GM18502 (cell line): ENCODE measurements at regions not wholly inside any gene's neighbourhood (a gene's known extent, or its start where the extent isn't known, plus 50 kb on each side); places are given as distances from the start of the nearest gene placed in this dataset.

ENCODE experiments used
- ATAC-seq: cut with Tn5 transposase; IDR thresholded peaks from one replicate; pipeline ENCODE4 v1.9.1; 2021; ENCODE audit warnings: mild to moderate bottlenecking; ENCODE audit not compliant: unreplicated experiment, poor library complexity

GRCh38 chr11:32005786-32006416 is 85.0 kb upstream of the RCN1 start:
- ATAC-seq = no peak

DNA sequence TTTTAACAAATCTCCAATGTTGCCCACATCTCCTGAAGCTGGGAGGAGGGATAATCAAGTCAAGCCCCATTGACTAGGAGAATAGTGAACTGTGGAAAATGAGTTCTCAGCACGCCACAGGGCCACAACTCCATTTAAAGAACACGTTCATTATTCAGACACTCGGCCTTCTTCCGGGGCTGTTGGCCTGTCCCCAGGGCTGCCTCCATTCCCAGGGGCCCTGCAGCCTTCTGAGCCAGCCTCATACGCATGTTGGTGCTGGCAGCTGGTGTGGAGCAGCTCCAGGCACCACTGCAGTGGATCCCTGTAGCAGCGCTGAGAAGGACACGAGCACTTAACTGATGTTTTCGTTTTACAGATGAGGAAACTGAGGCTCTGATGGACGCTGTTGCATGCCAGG is 87.5 kb upstream of the RCN1 start:
- no peak for ATAC-seq

- no peak for ATAC-seq
Observed at GRCh38 chr11:32002311-32002710, 88.6 kb upstream of the RCN1 start.

GRCh38 chr11:31997955-31998354 is 92.9 kb upstream of the RCN1 start:
- no peak for ATAC-seq

GRCh38 chr11:31996159-31996881 is 94.6 kb upstream of the RCN1 start:
- ATAC-seq = peak; percentile 2

GRCh38 chr11:31995525-31996094 is 95.3 kb upstream of the RCN1 start:
- peak; percentile 94 for ATAC-seq

DNA sequence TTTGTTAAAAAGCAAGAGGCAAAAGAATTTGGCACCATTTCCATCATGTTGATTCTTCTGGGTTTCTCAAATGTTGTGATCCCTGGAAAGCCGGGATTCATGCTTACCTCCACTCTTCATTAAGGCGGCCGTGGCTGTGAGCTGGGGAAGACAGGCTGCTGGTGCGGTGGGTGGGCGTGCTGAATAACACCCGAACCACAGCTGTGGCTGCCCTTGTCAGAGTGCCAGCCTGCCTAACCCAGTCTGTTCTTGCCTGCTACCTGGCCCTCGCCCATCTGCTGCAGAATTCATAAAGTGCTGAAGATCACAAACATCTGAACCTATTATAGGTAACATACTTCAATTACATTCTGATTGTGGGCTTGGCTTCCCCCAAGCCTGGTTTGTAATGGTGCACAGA is 95.8 kb upstream of the RCN1 start:
- no peak for ATAC-seq

GRCh38 chr11:31987118-31988005 is 103.5 kb upstream of the RCN1 start:
- no peak for ATAC-seq

- ATAC-seq = no peak
Observed at GRCh38 chr11:31986201-31986889, 104.5 kb upstream of the RCN1 start.

DNA sequence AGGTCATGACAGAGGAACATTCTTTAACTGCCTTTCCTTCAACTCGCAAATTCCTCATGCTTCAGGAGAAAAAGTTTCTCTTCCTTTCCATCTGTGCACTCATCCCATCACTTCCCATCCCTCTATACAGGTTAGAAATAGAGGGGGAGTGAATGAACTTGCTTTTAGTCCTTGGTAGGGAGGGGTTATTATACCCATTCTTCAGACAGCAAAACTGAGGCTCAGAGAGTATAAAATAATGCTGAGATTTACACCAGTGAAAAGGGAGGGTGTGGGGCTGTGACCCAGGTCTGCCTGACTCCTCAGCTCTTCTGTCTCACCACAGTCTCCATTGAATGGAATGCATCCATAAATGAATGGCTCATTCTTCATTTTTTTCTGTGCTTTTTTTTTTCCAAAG is 109.4 kb upstream of the RCN1 start:
- no peak for ATAC-seq

DNA sequence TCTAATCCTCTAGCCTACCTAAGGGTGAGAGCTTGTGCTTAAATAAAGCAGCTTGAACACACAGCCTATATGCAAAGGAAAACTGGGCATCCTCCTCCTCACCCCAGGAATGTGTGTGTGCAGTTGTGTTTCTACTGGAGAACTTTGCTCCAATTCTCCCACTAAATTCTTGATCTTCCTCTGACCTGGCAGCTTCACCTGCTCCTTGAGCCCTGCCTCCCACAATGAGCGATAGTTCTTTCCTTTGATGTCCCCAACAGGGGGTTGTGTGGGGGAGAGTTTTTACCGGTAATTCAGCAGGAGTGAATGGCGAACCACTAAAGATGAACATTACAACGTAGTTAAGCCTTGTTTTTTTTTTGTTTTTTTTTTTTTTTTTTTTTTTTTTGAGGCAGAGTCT is 113.5 kb upstream of the RCN1 start:
- ATAC-seq = no peak

DNA sequence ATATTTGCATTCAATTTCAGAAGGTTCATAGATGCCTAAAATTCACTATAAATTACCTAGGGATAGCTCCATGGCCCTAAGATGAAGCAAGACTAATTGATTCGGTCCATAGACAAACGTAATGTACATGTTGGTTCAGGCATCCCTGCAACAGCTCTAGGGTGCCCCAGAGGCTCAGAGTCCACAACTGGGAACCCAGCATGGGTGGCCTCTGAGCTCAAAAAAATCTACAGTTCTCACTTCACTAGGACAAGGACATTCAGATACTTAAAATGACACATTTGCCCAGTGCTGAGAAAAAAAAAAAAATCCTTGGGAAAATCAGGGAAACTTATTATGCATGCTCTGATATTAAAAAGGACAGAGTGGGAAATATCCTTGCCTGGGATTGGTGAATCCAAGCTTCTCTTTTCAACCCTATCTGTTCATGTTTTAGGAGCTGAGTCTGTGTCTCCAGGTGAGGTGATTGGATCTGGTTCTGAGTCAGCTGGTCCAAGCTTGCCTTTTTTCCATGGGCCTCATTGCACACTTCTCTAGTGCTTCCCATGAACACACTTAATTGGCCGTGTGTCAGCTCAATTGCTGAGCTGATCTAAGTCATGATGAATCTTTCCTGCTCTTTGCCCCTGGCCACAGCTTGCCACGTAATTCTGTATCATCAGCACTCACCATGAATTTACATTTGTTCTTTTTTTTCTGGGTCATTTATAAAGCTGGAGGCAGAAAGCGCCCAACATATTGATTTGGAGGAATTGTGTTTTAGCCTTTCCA is 116.3 kb upstream of the RCN1 start:
- no peak for ATAC-seq

- ATAC-seq = no peak
Observed at GRCh38 chr11:31973172-31973571, 117.7 kb upstream of the RCN1 start.

DNA sequence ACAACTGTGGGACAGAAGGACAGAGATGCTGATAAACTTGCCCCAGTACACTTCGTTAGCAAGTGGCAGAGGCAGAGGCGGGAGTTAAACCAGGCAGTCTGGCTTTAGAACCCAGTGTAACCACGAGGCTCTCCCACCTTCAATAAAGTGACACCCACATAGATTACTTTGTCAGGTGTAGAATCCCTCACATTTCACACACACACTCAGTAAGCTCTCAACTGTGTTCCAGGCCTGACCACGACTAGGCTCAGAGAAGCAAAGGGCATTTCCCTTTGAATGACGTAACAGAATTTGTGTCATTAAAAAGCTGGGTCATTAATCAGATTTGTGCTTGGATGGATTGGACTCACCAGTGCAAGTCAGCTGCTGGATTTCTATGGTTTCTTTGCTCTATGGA is 118.3 kb upstream of the RCN1 start:
- no peak for ATAC-seq

DNA sequence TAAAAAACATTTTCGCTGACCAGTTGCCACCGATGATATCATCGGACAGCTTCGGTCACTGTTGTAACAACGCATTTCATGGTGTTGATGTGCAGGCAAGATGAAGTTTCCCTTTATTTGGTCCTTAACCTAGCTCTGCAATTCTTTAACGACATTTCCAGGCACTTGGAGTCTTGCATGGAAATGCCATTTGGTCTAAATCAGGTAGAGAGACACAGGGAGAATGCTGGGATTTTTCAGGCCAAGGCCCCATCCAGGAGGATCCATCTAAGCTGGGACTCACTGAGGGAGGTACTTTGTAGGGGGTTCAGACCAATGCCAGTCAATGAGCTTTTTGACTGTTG is 121.5 kb upstream of the RCN1 start:
- no peak for ATAC-seq

- no peak for ATAC-seq
Observed at GRCh38 chr11:31968461-31969358, 122.2 kb upstream of the RCN1 start.

GRCh38 chr11:31967404-31968130 is 123.3 kb upstream of the RCN1 start:
- no peak for ATAC-seq

DNA sequence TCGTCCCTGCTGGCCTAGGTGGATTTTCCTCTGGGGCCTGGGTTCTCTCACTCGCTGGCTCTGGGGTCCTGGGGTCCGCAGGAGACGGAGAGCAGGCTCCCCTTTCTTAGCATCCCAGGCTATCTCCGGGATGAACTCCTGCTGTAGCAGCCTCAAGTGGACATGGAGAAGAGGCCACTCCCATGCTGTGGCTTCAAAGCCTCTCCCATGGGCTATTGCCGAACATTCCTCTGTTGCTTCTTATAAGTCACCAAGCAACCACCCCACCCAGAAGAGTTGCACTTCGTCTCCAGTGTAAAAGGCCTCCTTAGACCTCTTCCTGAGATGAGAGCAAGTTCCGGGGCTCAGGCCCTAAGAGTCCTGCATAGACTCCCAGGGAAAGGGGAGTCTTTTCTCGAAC is 124.0 kb upstream of the RCN1 start:
- no peak for ATAC-seq
